ENCODE measurements at regions not wholly inside any gene's neighbourhood (a gene's known extent, or its start where the extent isn't known, plus 50 kb on each side); places are given as distances from the start of the nearest gene placed in this dataset.
A peak's percentile ranks its signal among the peaks of the same experiment; 100 is the strongest.
"Not testable (repeated sequence)": the region's sequence is repeated elsewhere in the genome, so short reads cannot be mapped to it uniquely, and the experiment has no call there.

GRCh38 chr4:16450724-16451123 is 224.5 kb upstream of the TAPT1 start:
- DNase-seq, result no peak

- no peak for DNase-seq
Measured at GRCh38 chr4:16450031-16450430, 223.8 kb upstream of the TAPT1 start.

GRCh38 chr4:16449406-16449805 is 223.1 kb upstream of the TAPT1 start:
- DNase-seq, result no peak

DNA sequence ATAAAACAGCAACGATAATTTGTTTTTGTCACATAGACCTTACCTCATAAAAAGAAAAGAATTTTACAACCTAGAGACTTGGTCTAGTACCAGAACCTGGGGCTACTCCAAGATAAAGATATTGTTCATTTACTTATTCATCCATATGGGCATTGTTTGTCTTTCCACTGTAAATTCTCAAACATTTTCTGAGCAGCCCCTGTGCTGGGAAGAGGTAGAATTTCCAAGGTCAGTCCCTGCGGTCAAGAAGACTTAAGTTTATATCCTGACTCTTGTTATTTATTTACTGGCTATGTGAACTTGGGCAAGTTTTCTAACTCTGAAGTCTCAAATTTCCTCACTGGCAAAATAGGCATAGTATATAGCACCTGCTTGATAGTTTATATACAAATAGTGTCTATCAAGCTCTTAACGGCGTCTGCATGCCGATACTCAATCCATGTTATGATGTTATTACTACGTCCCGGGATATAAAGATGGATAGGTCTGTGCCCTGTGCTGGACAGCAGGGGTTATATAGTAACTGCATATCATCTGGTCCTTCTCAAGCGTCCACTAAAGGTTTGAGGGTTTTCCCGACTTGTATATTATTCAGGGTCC is 222.1 kb upstream of the TAPT1 start:
- DNase-seq, result no peak

DNA sequence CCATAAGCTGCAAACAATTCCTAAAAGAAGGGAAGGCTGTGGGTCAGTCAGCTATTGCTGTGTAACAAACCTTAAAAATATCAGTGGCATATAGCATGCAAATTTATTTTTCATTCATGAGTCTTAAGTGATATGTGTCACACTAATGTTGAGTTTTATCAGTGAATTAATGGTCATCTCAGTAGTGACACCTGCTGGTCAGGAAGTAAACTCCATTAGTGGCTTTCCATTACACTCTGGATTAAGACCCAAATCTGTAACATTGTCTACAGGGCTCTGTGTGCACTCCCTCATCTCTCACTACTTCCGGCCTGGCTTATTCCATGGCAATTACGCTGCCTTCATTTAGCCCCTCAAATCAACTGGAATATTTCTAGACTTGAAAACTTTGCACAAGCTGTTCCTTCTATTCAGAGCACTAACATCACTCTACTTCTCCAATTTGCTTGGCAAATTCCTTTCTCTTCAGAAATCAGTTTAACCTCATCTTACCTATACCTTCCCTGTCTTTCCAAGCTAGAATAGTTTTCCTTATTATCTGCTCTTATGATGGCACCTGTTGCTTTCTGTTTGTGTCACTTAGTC is 217.3 kb upstream of the TAPT1 start:
- DNase-seq, result peak; percentile 77

DNA sequence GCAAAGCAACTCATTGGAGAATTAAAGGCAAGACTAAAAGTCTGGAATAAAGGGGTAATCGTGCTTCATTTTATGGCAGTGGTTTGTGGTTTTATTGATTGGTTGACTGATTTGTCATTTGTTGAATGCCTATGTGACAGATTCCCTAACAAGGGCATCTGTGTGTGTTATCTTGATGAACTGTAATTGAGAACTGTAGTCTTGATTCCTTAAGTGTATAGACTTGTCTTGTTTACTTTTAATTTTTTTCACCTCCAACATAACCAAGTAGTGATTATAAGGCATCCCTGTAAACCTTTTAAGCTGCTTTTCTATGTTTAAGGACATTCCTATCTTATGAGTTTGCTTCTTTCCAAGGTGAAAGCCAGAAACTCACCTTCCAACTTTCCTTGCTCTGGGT is 216.0 kb upstream of the TAPT1 start:
- no peak for DNase-seq

DNA sequence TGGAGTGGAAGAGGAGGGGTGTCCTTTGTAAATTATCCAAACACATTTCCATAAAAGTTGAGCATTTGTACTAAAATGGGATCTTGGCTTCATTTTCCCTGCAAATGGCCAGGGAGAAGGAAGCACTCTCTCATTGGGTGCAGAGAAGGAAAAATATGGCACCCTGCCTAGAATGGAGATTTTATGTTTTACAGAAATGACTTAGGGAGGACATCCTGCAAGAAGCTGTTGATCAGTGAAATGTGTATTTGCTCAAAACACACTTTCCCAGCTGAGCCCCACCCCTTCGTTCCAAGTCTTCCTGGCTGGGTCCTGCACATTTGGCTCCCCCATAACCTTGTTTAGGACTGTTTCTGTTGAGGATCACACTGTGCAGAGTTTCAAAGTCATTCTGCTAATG is 213.5 kb upstream of the TAPT1 start:
- no peak for DNase-seq

DNA sequence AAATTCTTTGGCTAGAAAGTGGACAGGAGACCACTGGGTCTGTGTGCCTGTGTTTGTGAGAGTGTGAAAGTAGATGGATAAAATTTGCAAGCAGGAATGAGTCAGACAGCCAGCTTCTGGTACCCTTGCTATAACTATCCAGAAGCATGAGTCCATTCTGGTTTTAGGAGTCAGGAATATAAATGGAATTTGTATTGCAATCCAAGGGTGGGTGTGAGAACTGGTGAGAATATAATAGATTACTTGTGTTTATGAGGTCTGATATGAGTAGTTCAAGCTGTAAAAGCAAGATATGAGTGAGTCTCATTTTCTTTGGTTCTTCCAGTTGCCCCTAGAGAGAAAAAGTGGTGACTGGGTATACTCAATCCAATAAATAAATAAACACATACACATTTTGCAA is 212.7 kb upstream of the TAPT1 start:
- DNase-seq, result no peak

GRCh38 chr4:16437836-16438235 is 211.6 kb upstream of the TAPT1 start:
- no peak for DNase-seq

DNA sequence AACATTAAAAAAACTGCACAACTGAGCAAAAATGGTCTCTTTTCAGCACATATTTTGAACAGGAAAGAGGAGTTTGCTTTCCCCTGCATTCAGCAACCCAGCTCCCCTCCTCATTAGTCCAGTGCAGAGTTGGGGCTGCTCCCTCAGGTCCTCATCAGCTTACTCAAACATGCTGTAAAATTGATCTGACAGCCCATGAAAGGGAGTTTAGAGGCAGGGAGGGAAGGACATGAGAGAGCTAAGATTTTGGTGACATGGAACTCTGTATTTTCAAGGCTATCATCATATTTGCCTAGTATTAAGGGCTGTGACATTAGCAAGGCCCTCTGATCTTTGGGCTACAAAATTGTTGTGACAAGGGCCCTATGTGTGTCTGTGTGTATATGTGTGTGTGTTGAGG is 205.6 kb upstream of the TAPT1 start:
- no peak for DNase-seq

DNA sequence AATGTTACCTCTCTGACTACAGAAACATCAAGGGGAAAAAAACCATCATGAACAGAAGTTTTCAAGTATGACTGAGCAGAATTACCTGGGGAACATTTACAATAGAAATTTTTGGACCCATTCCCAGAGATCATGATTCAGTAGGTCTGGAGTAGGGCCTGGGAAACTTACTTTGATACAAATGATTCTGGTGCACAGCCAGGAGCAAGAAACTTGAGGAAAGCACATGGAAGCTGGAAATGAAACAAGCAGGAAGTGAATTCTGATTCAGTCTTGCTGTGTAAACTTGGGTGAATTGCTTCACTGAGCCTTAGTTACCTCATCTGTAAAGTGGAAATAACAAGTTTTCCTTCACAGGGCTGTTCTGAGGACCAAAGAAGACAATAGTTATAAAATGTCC is 192.5 kb upstream of the TAPT1 start:
- DNase-seq, result no peak

GRCh38 chr4:16417198-16417597 is 190.9 kb upstream of the TAPT1 start:
- DNase-seq, result no peak

GRCh38 chr4:16416601-16417000 is 190.3 kb upstream of the TAPT1 start:
- no peak for DNase-seq

GRCh38 chr4:16415751-16416150 is 189.5 kb upstream of the TAPT1 start:
- no peak for DNase-seq

DNA sequence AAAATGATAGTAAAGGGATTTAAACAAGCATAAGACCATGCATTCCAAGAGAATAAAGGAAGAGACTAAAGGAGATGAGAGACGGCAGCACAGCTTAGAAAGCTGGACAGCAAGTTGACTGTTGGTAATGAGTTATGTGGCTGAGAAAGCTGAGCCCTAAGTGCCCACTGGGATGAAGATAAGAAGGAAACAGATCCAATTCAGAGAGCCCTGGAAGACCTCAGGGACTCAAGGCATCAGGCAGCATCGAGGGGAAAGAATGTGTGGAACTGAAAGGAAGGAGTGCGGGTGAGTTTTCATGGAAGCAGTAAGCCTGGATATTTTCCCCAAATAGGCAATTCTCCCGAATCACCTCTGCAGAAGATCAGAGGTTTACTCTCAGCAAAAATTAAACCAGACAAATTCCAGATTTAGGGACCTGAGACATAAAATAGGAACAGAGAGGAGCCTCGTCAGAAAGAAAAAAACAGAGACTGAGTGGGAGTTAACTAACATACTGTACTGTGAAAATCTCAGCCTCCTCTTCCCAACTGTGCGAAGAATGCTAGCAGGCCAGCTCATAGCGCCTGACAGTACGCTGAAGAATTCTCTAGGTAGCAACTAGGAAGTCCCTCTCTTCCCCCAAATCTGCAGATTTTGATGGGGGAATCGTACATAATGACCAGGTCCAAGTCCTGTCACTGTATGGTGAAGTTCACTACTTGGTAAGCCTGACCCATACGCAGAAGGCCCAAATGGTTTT is 187.7 kb upstream of the TAPT1 start:
- DNase-seq, result no peak

- no peak for DNase-seq
Measured at GRCh38 chr4:16411501-16412085, 185.3 kb upstream of the TAPT1 start.

GRCh38 chr4:16393216-16393615 is 166.9 kb upstream of the TAPT1 start:
- not testable (repeated sequence) for DNase-seq

- no peak for DNase-seq
Measured at GRCh38 chr4:16391196-16391595, 164.9 kb upstream of the TAPT1 start.

GRCh38 chr4:16387448-16387847 is 161.2 kb upstream of the TAPT1 start:
- DNase-seq, result no peak

DNA sequence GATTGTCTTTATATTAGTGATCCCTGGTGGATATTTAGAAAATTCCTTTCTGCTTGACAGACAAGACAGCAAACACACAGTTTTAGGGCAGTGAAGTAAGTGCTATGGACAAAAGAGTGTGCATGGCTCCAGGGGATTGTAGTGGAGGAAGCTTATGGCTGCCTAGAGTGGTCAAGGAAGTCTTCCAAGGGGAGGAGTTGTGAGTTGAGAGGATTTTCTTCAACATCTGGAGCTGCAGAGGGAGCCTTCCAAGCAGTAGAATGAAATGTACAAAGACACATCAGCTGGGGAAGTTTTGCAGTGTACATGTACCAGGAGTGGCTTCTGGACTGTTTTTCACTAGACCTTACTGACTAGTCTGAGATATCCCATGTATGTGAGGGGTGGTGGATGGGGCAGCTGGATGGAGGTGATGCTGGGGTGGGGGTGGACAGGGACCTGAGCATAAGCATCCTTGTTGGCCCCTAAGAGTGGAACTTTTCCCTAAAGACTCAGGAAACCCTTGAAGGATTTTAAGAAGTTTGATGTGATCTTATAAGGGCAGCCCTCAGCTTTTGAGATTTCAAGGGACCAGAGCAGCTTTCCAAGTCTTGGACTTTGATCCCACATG is 160.5 kb upstream of the TAPT1 start:
- DNase-seq, result no peak

- no peak for DNase-seq
Measured at GRCh38 chr4:16384576-16384975, 158.3 kb upstream of the TAPT1 start.

- no peak for DNase-seq
Measured at GRCh38 chr4:16382571-16382970, 156.3 kb upstream of the TAPT1 start.

DNA sequence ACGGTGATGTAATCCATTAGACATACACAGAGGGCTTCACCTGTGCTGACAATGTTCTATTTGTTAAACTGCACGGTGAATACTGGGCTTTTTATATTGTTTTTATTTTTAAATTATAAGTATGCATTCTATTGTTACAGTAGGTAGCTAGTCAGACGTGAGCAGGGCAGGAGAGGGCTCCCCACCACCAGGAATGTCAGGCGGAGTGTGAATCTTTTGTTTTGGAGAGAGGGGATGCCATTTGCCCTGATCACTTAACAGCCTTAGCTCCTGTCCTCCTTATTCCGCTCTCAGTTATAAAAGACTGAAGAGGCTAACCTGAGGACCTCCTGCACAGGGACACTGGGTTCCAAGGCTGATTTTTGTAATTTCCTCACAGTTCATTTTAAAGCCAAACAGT is 151.6 kb upstream of the TAPT1 start:
- no peak for DNase-seq

Measured in hematopoietic multipotent progenitor cell treated with erythropoietin and hydrocortisone succinate and interleukin-3 and kit ligand, for 6 days (in vitro differentiated cells).